MM.1S (cell line): ENCODE measurements at regions not wholly inside any gene's neighbourhood (a gene's known extent, or its start where the extent isn't known, plus 50 kb on each side); places are given as distances from the start of the nearest gene placed in this dataset.
"Not testable (repeated sequence)": the region's sequence is repeated elsewhere in the genome, so short reads cannot be mapped to it uniquely, and the experiment has no call there.

Source experiments
- DNase-seq: peaks from one replicate; pipeline ENCODE4 v3.0.0-alpha.2; 2015
- H2AFZ ChIP-seq: fragments of 300-600 bp; sonication (generic); 2 replicates; pipeline ENCODE4 v1.6.0; 2016; ENCODE audit warnings: antibody characterized with exemption, low read length
- H3F3A ChIP-seq: fragments of 300-600 bp; sonication (generic); 2 replicates; pipeline ENCODE4 v1.6.1; 2016; ENCODE audit warnings: mild to moderate bottlenecking, antibody characterized with exemption, low read length, moderate library complexity, mixed read lengths; ENCODE audit not compliant: insufficient read depth
- H3K27ac ChIP-seq: fragments of 300-600 bp; sonication (generic); 2 replicates; pipeline ENCODE4 v1.5.1; 2016; ENCODE audit warnings: mild to moderate bottlenecking, low read length
- H3K27me3 ChIP-seq: fragments of 300-600 bp; sonication (generic); replicated peaks from 2 replicates; pipeline ENCODE4 v1.6.0; 2016; ENCODE audit warnings: low read length; ENCODE audit not compliant: insufficient read depth
- H3K36me3 ChIP-seq: fragments of 300-600 bp; sonication (generic); replicated peaks from 2 replicates; pipeline ENCODE4 v1.6.1; 2016; ENCODE audit warnings: mild to moderate bottlenecking, low read length, mixed read lengths; ENCODE audit not compliant: insufficient read depth
- H3K4me1 ChIP-seq: fragments of 300-600 bp; sonication (generic); 2 replicates; pipeline ENCODE4 v1.6.1; 2016; ENCODE audit warnings: low read length, mixed read lengths
- H3K4me2 ChIP-seq: fragments of 300-600 bp; sonication (generic); 2 replicates; pipeline ENCODE4 v1.6.0; 2016; ENCODE audit warnings: low read depth, low read length
- H3K4me3 ChIP-seq: fragments of 300-600 bp; sonication (generic); 2 replicates; pipeline ENCODE4 v1.5.1; 2016; ENCODE audit warnings: low read length, mixed read lengths
- H3K79me2 ChIP-seq: fragments of 300-600 bp; sonication (generic); 2 replicates; pipeline ENCODE4 v1.6.1; 2016; ENCODE audit warnings: mixed run types, low read length, mixed read lengths
- H3K9ac ChIP-seq: fragments of 300-600 bp; sonication (generic); 2 replicates; pipeline ENCODE4 v1.6.1; 2016; ENCODE audit warnings: low read length, mixed read lengths
- H3K9me2 ChIP-seq: fragments of 300-600 bp; sonication (generic); replicated peaks from 2 replicates; pipeline ENCODE4 v1.6.1; 2016; ENCODE audit warnings: mild to moderate bottlenecking, low read length, mixed read lengths; ENCODE audit not compliant: insufficient read depth
- H3K9me3 ChIP-seq: fragments of 300-600 bp; sonication (generic); replicated peaks from 2 replicates; pipeline ENCODE4 v1.6.1; 2016; ENCODE audit warnings: mild to moderate bottlenecking, low read length, mixed read lengths; ENCODE audit not compliant: insufficient read depth
- H4K20me1 ChIP-seq: fragments of 300-600 bp; sonication (generic); 2 replicates; pipeline ENCODE4 v1.6.1; 2016; ENCODE audit warnings: mild to moderate bottlenecking, low read length, moderate library complexity, mixed read lengths; ENCODE audit not compliant: insufficient read depth
- EZH2 ChIP-seq: fragments of 300-600 bp; sonication (generic); optimal IDR thresholded peaks from 2 replicates; pipeline ENCODE3; 2017; ENCODE audit warnings: low read depth, mild to moderate bottlenecking, antibody characterized with exemption, low read length, mixed read lengths
- EZH2phosphoT487 ChIP-seq: fragments of 300-600 bp; sonication (generic); IDR thresholded peaks from 2 replicates; pipeline ENCODE4 v1.6.1; 2018; ENCODE audit warnings: antibody characterized with exemption, low read length
- TF ChIP-seq, protein P1 (sequence below): fragments of 300-600 bp; sonication (generic); IDR thresholded peaks from 2 replicates; pipeline ENCODE4 v1.5.1; 2016; ENCODE audit warnings: antibody characterized with exemption, low read length, mixed read lengths

DNA sequence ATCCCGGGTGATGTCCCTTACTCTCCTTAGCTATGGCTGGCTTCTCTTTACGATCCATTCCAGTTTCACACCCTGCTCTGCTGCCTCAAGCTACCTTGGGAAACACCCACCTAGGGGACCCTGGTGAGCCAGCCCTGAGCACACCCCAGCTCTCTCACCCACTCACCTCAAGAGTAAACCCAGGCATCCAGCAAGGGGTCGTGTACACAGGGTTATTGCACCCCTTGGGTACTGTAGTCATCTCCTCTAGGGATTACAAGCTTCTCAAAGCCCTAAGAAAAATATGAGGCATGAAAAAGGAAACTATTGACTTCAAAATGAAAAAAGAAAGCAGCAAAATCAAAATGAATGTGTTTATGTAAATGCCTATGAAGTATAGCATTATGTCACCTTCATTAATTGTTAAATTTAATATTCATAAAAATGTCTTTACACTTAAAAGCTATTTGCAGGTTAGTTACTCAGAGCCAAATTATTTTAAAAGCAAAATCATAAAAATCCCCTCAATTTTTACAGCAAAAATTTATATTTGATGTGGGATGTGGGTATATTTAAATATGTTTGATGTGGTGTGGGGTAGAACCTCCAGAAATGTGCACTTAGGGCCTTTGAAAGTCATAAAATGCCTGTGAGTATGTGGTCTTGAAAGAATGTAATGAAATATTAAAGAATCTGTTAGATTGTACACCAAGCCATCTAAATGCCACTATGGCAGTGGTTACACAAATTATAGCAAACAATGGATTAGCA, 190.3 kb downstream of the C1orf94 start:
- Histone ChIP-seq H3K27me3 (peaks cover 11% of the 10 kb centered on the region), H3K4me1 (peaks cover 3% of the 10 kb centered on the region), H4K20me1 (no peaks in the 10 kb centered on the region), H3K4me3 (no peak overlapping the region), H3K27ac (no peak overlapping the region), H3K4me2 (no peak overlapping the region), H3K36me3 (no peaks in the 10 kb centered on the region), H3K79me2 (no peaks in the 10 kb centered on the region), H2AFZ (no peak overlapping the region), H3F3A (0 out of 2 replicates have a peak, but pooled peaks cover under 1% of the 10 kb centered on the region), H3K9ac (no peak overlapping the region), H3K9me3 (no peaks in the 10 kb centered on the region), H3K9me2 (no peaks in the 10 kb centered on the region)
- DNase-seq = no peak
- TF ChIP-seq EZH2 (no peak), EZH2phosphoT487 (no peak)

DNA sequence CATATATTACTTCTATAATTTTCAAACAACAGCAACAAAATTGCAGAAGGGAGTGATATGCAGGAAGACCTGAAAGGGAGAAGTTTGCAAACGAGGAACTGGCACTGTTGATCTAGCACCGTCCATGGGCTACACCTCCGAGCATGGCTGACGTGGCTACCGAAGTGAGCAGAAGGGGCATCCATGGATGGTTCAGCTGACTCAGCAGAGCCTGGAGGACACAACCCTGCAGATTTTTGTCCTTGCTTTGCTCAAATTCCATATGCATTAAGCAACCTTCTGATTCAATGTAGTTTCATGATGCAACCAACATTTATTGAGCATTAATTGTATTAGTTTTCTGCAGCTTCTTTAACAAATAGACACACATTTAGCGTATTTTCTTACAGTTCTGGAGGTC, 191.2 kb downstream of the C1orf94 start:
- no peaks in the 10 kb centered on the region for H3K79me2 ChIP-seq
- peaks cover 11% of the 10 kb centered on the region for H3K27me3 ChIP-seq

DNA sequence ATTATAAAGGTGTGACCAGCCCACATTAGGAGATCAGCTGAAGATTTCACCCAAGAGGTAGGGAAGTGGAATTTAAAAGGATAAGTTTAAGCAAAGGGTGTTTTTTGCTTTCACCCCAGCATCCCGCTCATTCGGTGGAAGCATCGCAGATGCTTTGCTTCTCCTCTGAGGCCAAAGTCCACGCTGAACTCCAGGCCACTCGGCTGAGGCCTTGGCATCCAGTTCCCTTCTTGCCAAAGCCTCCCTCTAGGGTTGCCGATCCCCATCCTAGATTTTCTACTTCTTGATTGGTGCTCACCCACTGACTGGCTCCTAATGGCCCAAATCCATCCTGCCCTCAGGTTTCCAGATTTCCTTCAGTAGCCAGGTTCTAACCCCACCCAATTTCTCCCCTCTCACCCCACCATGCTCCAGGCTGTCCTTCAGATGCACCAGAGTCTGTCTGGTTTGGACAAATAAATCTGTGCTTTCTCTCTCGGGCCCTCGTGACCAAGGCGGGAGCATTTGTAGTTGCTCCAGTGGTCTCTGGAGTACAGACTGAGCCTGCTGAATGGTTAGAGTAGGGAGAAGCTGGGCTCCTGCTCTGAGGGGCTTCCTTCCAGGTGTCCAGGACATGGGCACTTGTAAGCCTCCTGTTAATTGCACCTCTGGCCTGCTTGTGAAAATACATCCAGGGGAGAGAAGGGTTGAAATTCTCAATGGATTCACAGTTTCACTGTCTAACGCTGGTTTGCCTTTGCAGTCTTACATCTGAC, 193.2 kb downstream of the C1orf94 start:
- no peaks in the 10 kb centered on the region for H3K9me2 ChIP-seq
- H4K20me1 ChIP-seq = no peaks in the 10 kb centered on the region
- H3K27ac ChIP-seq = no peak overlapping the region
- H3K4me3 ChIP-seq = no peak overlapping the region
- no peaks in the 10 kb centered on the region for H3K9me3 ChIP-seq
- H2AFZ ChIP-seq = no peak overlapping the region
- H3K27me3 ChIP-seq = peaks cover 24% of the 10 kb centered on the region
- TF ChIP-seq EZH2 = no peak
- TF ChIP-seq, protein P1, sequence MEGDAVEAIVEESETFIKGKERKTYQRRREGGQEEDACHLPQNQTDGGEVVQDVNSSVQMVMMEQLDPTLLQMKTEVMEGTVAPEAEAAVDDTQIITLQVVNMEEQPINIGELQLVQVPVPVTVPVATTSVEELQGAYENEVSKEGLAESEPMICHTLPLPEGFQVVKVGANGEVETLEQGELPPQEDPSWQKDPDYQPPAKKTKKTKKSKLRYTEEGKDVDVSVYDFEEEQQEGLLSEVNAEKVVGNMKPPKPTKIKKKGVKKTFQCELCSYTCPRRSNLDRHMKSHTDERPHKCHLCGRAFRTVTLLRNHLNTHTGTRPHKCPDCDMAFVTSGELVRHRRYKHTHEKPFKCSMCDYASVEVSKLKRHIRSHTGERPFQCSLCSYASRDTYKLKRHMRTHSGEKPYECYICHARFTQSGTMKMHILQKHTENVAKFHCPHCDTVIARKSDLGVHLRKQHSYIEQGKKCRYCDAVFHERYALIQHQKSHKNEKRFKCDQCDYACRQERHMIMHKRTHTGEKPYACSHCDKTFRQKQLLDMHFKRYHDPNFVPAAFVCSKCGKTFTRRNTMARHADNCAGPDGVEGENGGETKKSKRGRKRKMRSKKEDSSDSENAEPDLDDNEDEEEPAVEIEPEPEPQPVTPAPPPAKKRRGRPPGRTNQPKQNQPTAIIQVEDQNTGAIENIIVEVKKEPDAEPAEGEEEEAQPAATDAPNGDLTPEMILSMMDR = no peak
- no peak for TF ChIP-seq EZH2phosphoT487
- H3F3A ChIP-seq = no peaks in the 10 kb centered on the region
- no peak overlapping the region for H3K4me2 ChIP-seq
- no peak overlapping the region for H3K9ac ChIP-seq
- no peaks in the 10 kb centered on the region for H3K36me3 ChIP-seq
- no peak for DNase-seq
- no peaks in the 10 kb centered on the region for H3K79me2 ChIP-seq
- H3K4me1 ChIP-seq = no peaks in the 10 kb centered on the region

More for the DNA sequence above, 191.2 kb downstream of the C1orf94 start:
- Histone ChIP-seq H2AFZ (no peak overlapping the region), H3K4me1 (no peaks in the 10 kb centered on the region), H3K27ac (no peak overlapping the region), H4K20me1 (no peaks in the 10 kb centered on the region), H3K36me3 (no peaks in the 10 kb centered on the region), H3K4me3 (no peak overlapping the region), H3F3A (no peaks in the 10 kb centered on the region), H3K9me2 (no peaks in the 10 kb centered on the region), H3K9ac (no peak overlapping the region), H3K4me2 (no peak overlapping the region), H3K9me3 (no peaks in the 10 kb centered on the region)
- no peak for DNase-seq
- TF ChIP-seq EZH2 = no peak
- no peak for TF ChIP-seq EZH2phosphoT487
- TF ChIP-seq, protein P1 = no peak

DNA sequence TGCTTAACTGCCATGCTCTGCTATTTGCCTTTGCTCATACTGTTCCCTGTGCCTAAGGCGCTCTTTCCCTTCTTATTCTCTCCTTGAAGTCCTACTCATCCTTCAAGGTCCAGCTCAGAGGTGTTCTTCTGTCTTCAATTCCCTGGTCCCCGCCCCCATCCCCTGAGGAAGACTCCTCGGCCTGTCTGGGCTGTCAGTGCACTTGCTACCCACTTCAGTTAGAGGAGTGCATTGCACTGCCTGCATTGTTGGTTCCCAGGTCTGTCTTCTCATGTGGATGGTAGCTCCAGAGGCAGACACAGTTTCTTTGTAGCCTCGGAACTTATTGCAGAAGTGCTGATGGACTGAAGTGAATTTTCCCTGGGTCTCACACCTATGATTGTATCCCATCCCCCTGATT, 194.0 kb downstream of the C1orf94 start:
- no peak overlapping the region for H3K4me2 ChIP-seq
- no peaks in the 10 kb centered on the region for H3K36me3 ChIP-seq
- no peak for DNase-seq
- no peak overlapping the region for H3K27ac ChIP-seq
- H3K79me2 ChIP-seq = no peaks in the 10 kb centered on the region
- no peaks in the 10 kb centered on the region for H3K4me1 ChIP-seq
- no peaks in the 10 kb centered on the region for H3K9me3 ChIP-seq
- no peaks in the 10 kb centered on the region for H3K9me2 ChIP-seq
- no peak overlapping the region for H3K9ac ChIP-seq
- no peak overlapping the region for H2AFZ ChIP-seq
- TF ChIP-seq EZH2phosphoT487 (no peak), EZH2 (no peak)
- TF ChIP-seq, protein P1 = no peak
- no peaks in the 10 kb centered on the region for H4K20me1 ChIP-seq
- H3K4me3 ChIP-seq = no peak overlapping the region
- peaks cover 30% of the 10 kb centered on the region for H3K27me3 ChIP-seq
- no peaks in the 10 kb centered on the region for H3F3A ChIP-seq

DNA sequence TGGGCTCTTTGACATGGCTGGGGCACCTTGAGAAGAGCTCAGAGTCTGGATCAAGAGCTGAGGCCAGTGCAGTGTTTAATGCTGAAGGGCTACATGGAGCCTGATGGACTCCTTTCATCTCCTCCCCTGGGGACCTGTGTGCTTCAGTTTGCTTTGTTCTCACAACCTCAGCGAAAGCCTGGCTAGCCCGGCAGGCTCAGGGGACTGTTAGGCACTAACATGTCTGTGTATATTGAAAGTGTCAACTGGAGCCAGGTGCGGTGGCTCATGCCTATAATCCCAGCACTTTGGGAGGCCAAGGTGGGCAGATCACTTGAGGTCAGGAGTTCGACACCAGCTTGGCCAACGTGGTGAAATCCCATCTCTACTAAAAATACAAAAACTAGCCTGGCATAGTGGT, 194.5 kb downstream of the C1orf94 start:
- H3K9me2 ChIP-seq, H3K79me2 ChIP-seq, H3K4me1 ChIP-seq, DNase-seq, H3K36me3 ChIP-seq, H2AFZ ChIP-seq, H3K4me3 ChIP-seq, H3F3A ChIP-seq, H3K9me3 ChIP-seq, H3K4me2 ChIP-seq, H4K20me1 ChIP-seq, H3K9ac ChIP-seq, H3K27ac ChIP-seq: not testable (repeated sequence)
- H3K27me3 ChIP-seq = peaks cover 33% of the 10 kb centered on the region
